ENCODE measurements at regions not wholly inside any gene's neighbourhood (a gene's known extent, or its start where the extent isn't known, plus 50 kb on each side); places are given as distances from the start of the nearest gene placed in this dataset.
"Not testable (repeated sequence)": the region's sequence is repeated elsewhere in the genome, so short reads cannot be mapped to it uniquely, and the experiment has no call there.

DNA sequence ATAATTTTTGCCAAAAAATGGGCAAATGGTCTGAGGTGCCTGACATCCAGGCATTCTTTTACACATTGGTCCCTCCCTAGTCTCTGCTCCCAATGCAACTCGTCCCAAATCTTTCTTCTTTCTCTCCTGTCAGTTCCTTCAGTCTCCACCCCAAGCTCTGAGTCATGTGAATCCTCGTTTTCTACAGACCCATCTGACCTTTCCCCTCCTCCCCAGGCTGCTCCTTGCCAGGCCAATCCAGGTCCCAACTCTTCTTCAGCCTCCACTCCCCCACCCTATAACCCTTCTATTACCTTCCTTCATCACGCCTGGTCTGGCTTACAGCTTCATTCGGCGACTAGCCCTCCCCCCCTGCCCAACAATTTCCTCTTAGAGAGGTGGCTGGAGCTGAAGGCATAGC, 55.3 kb downstream of the BBS10 start:
- not testable (repeated sequence) for DNase-seq

DNA sequence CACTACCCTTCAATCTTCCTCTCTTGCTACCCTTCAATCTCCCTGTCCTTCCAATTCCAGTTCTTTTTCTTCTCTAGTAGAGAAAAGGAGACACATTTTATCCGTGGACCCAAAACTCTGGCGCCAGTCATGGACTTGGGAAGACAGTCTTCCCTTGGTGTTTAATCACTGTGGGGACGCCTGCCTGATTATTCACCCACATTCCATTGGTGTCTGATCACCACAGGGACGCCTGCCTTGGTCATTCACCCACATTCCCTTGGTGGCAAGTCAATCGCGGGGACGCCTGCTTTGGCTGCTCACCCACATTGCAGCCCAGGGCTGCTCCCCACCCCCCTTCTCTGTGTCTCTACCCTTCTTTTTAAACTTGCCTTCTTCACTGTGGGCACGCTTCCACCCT, 55.9 kb downstream of the BBS10 start:
- not testable (repeated sequence) for DNase-seq

DNA sequence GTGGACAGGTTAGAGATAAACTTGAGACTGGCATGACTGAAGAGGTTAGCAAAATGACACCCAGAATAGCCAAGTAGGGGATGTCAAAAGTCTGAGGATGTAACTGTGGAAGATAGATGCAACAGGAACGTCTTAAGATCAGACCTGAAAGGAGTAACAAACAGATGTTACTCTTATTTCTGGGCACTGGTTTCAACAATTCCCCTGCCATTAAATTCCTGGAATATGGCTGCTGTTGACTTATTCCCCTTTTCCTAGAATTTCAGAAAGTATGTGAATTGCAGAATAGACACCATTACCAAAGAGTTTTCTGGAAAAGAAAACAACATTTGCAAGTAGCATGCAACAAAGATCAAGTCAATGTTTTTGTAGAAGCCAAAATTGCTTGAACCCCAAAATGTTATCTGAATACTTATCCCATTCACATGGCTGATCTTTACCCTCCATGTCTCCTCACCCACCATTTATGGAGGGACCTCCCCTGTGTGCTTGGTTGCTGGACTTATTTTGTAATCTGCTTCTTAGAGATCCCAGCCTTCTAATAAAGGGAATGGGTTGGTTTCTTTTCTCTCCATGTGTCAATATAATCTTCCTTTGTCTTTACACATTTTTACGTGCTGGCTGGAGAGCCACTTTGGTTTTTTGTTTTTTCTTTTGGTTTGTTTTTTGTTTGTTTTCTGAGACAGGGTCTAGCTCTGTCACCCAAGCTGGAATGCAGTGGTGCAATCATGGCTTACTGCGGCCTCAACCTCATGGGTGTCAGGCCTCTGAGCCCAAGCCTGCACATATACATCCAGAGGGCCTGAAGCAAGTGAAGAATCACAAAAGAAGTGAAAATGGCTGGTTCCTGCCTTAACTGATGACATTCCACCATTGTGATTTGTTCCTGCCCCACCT, 57.0 kb downstream of the BBS10 start:
- DNase-seq, result no peak

DNA sequence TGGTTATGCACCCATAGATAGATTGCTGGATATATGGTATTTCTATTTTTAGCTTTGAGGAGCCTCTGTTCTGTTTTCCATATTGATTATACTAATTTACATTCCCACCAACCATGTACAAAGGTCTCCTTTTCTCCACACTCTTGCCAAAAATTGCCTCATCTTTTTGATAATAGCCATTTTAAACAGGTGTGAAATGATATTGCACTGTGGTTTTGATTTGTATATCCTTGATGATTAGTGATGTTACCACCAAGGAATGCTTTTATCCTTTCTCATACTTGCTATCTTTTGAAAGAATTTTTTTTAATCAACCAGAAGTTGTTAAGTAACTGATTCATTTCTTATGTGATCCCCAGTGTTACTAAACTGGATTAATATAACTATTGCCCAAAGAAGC, 60.0 kb downstream of the BBS10 start:
- DNase-seq, result no peak

DNA sequence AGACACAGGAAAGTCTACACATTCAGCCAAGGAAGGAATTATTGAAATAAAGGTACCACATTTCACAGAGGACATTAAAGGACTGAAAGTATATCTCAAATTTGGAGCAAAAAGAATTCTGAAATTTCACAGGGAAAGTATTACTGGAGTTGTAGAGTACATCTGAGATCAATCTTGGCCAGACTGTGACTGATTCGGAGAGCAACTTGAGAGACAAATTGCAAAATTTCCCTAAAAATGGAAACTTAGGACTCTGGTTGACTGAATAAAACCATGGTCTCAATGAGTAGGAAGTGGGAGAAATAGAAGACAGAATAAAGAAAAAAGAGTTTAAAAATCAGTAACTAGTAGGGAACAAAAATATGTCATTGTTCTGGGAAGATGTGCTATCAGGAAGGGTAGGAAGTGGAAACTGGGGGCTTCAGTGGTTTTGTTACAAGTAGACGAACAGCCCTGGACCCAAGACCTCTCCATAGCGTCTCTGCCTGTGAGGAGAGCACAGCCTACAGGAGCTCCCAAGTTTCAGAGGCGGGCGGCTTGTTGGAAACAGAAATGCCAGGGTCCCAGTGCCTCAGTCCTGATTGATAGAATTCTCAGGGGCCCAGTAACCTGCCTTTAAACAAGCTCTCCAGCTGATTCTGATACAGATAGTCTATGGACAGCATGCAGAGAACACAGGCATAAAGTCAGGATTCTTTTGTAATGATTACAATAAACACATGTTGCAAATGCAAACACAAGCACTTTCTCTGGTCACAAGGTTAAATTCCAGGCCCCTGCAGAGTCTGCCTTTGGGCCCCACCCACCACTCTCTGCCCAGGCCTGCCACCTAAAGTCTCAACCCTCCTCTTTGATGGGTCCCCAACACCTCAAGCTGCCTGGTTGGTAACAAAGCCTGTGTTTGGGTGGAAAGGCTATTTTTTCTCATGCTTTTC, 63.1 kb downstream of the BBS10 start:
- no peak for DNase-seq

DNA sequence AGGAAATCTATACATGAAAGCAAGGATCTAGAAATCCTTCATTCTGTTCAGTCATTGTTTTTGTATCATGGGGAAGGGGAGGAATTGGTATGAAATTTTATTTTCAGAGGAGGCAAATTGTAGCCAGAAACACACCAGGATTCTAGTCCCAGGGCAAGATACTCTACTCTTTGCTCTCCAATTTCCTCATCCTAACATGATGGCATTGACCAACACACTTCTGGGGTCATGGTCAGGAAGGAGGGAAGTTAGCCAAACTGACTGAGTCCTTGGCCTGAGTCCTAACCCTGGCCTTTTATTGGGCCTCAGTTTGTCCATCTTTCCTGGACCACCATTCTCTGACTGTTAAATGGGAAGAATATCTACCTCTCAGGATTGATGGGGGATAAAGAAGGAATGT, 65.5 kb downstream of the BBS10 start:
- no peak for DNase-seq

DNA sequence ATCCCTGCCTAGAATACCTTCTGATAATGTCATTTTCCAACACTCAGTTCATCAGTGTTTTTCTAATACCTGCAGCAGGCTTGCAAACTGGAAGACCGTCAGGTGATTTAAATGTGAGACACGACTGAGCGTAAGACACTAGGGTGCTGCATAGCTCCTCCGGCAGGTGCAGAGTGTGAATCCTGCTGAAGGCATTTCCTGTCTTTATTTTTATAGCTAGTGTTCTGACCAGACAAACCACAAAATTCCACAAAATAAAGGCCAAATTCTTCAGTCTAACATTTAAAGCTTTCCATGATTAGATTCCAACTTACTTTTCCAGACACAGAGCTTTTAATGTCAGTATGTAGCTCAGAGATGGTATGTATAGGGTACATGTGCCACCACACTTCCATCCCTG, 70.7 kb downstream of the BBS10 start:
- no peak for DNase-seq

DNA sequence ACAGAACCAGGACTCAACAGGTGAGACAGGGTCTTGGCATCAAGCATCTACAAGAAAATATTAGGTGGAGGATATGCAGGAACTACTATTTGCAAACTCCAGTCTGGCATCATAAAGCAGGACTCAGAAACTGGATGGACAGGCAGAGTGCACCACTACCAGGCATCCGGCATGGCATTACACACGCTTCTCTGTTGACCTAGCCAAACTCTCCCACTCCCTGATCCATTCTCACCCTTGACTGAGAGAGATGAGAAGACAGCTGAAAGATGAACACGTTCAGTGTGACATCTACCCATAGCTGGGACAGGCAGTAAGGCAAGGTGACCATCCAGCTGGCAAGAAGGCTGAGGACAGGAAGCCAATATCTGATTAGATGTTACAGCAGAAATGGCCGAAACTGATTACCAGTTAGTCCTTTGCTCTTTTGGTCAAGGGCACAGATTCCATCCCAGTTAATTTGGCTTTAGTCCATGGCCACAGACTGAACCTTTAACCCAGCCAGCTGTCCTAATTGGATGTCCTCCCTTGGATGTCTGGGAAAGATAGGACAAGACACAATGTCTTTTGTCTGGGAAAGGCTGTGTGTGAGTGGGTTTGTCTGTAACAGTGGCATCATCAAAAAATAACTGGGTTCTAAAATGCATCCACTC, 71.6 kb downstream of the BBS10 start:
- no peak for DNase-seq

DNA sequence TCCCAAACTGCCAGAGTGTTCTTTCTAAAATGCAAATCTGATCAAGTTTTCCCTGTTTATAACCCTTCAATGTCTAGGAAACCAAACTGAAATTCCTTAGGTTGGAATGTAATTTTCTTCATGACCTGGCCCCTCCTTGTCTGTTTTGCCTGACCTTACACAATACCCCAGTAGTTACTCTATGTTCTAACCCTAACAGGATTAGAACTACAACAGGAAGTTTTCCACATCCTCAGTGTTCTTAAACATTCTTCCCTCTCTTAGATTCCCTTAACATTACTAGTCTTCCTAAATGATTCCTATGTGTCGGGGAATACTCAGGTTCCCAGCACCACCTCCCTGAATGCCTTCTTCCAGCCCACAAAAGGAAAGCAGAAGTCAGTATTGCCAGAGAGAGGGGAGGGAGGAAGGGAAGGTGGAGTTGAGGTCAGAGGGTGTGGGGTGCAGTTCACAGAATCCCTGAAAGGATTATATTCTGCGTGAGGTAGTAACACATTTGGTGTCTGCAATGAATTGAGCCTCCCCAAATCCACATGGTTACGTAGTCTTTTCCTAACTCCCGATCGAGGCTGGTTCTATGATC, 72.6 kb downstream of the BBS10 start:
- DNase-seq, result no peak

DNA sequence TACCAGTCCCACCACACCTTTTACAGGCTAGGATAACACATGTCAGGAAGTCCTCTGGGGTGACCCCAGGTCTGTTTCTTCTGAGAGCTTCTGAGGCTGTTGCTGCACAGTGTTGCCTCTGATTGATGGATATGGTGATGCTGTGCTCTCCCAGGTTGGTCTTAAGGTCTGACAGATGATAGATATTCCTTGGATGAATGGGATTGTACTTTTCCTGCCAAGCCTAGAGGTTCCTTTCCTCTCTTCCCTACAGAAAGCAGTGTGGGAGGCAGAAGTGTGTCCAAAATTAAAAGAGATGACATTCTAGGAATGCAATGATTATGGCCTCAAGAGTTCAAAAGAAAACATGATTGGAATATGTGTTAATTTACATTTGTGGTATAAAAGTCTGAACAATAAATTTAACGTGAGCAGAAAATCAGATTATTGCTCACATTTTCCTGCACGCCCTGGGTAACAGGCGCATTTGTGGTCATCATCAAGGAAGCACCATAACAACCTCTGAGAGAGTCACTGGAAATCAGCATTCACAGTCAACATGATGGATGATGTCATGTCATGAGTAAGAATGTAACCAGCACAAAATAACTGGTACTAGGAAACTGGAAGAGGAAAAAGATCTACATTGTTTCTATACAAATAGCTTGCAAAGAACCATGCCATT, 73.7 kb downstream of the BBS10 start:
- no peak for DNase-seq

DNA sequence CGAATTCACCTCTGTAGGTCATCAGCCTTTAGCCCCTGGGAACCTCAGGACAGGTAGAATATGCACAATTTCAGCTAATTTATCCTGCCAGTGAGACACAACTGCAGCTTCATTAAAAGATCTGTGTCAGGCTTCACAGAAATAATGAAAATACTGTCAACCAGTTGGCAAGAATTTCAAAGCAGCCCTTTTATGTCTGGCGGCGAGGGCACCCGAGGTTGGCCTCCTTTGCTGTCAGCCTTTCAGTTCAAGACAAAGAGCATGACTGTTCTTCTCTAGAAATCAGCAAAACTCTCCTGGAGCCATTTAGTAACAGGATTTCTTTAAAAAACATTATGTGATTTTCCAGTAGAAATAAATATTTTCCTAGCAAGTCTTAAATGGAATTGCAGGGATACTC, 75.9 kb downstream of the BBS10 start:
- DNase-seq, result peak; percentile 65 to 75

DNA sequence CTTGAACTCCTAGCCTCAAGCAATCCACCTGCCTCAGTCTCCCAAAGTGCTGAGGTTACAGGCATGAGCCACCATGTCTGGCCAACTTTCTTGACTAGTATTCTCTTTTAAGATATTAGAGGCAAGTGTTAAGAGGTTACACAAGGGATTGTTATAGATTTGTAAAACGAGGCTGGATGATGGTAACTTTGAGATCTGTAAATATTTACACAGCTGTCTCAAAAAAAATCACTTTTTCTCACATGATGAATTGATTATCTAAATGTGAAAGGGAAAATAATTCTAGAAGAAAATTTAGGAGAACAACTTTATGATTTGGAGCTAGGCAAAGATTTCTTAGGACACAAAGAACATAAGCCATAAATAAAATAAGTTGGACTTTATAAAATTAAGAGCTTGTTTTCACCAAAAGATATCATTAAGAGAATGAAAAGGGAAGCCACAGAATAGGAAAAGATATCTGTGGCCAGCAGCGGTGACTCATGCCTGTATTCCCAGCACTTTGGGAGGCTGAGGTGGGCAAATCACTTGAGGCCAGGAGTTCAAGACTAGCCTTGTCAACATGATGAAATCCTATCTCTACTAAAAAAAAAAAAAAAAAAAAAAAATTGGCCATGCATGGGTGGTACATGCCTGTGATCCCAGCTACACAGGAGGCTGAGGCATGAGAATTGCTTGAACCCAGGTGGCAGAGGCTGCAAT, 77.4 kb downstream of the BBS10 start:
- no peak for DNase-seq

DNA sequence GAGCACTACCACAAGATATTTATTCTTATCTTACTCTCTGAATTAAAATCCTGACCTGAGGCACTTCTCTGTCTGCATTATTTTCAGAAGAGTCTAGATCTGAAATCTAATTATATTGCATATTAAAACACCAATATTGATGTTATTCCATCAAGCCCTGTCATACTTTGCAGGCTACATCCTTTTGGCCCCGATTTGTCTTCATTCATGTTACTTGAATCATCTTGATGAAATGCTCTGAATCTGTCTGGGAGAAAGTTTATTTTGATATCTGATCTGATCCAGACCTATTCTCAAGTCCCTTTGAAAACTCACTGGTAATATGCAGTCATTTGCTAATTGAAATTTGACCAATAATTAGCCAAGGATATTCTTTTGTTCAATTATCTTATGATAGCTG, 79.9 kb downstream of the BBS10 start:
- DNase-seq, result no peak

DNA sequence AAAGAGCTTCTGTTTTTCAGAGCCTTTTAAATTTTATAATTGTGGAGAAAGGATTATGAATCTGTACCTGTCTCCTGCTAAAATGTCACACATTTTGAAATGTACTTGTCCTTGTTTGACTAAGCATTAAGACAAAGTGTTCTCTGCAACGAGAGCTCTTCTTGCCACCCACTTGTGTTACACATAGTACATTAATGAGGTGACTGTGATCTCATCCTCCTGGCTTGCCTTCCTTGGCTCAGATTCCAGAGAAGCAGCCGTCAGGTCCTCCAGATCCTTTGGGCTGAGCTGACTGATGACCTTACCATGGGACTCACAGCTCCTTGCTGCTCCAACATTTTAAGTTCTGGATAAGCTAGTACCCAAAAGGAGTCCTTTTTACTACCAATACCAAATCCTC, 81.4 kb downstream of the BBS10 start:
- no peak for DNase-seq

DNA sequence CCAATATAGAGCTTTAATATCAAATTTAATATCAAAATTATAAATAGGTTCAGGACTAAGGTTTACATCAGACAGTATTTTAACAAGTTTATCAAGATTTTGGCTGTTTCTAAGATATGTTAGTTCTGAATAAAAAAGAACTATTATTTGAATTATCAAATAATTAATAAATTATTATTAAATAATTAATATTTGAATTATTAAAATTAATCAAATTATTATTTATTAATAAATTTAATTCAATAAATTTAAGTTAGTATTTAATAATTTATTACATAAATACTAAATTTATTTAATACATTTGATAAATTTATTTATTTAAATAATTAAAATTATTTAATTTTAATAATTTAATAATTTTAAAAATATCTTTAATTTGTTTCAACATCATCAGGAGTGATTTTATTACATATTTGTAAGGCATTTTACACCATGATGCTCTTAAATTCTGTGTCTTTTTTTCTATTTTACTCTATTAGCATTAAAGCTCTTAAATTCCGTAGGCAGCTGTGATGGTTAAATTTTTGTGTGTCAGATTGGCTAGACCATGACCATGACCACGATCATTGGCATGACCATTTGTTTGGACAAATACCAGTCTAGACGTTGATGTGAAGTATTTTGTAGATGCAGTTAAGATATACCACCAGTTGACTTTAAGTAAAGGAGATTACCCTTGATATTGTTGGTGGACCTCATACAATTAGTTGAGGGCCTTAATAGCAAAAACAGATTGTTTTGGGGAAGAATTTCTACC, 82.6 kb downstream of the BBS10 start:
- DNase-seq, result no peak

DNA sequence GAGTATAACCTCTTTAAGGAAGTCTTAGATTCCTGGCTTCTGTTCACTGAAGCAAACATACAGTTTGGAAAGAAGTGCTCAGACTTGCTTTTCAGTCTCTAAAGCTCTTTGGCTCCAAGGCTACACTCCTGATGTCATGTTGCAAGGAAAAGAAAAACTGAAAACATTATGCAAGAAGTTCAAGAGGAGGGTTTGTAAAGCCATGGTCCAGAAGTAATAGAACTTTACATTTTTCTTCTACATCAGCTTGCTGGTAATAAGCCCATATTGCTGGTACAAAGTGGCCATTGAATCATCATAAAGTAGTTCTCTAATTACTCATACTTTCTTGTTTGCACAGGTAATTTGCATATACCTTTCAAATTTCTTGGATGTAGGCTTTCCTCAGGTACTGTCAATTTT, 83.6 kb downstream of the BBS10 start:
- DNase-seq, result no peak

DNA sequence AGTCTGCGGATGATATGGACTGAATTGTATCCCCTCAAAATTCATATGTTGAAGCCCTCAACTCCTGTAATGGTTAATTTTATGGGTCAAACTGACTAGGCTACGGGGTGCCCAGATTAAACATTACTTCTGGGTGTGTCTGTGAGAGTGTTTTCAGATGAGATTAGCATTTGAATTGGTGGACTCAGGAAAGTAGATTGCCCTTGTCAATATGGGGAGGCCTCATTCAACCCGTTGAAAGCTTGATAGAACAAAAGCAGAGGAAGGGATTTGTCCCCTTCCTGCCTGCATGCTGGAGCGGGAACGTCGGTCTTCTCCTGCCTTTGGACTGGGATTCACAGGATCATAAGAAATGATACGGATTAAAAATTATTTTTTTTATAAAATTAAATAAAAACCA, 84.5 kb downstream of the BBS10 start:
- DNase-seq, result no peak

DNA sequence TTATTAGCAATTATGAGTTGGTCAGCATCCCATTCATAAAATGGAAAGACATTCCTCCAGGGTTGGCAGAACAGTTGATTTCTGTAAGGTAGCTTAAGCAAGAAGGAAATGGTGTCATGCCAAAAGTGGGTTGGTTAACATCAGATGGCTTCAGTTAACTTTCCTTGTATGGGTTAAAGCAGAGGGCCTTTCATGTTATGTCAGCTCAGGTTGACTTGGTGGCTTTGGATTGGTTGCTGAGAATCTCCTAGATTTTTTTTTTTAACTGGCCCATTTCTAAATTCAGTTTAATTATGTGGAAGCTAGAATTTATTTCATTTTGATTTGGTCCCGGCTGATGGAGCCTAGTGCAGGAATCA, 87.8 kb downstream of the BBS10 start:
- DNase-seq, result no peak

DNA sequence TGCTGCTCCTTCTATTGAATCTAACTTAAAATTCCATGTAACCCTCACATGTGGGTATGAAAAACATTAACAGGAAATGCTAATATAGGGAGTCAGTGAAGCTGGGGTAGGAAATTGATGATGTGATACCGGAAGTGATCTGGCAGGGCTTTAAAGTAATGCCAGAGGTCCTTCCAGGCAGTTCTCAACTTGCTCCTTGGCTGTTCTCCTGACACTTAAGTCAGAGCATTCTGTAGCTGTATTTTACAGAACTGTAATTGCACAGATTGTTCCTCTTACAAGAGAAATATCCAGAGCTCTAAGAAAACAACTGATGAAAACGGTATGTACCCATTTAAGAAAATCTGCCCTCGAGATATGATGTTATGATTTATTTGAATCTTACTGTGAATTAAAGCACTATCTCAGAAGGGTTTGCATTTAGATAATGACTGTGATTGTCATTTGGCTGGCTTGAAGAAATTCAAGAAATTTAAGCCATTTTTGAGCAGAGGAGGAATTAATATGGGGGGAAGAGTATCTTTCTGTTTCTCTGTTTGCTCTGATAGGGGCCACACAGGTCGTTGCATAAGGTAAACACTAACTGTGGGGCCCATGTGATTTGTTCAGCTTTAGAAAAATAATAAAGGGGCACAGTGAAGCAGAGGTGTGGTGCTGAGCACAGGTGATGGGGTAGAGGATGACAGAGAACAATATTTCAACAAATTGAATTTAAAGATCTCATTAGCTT, 88.4 kb downstream of the BBS10 start:
- DNase-seq, result no peak

DNA sequence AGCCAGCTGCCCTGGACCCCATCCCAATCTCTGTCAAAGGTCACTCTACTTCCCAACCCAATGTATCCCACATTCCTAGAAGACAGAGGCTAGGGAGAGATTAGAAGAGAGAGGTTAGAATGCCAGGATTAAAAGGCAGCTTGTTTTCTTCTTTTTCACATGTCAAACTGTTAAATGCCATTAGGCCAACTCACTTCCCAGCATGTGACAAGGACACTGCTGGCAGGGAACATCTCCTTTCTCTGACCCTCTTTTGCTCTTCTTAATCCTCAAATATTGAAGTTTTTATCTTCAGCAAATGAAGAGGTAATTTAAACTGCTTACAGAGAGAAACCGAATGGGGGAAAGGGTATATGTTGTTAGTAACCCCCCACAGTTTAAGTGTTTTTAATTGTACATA, 89.1 kb downstream of the BBS10 start:
- DNase-seq, result no peak
